ENCODE measurements at regions not wholly inside any gene's neighbourhood (a gene's known extent, or its start where the extent isn't known, plus 50 kb on each side); places are given as distances from the start of the nearest gene placed in this dataset.

DNA sequence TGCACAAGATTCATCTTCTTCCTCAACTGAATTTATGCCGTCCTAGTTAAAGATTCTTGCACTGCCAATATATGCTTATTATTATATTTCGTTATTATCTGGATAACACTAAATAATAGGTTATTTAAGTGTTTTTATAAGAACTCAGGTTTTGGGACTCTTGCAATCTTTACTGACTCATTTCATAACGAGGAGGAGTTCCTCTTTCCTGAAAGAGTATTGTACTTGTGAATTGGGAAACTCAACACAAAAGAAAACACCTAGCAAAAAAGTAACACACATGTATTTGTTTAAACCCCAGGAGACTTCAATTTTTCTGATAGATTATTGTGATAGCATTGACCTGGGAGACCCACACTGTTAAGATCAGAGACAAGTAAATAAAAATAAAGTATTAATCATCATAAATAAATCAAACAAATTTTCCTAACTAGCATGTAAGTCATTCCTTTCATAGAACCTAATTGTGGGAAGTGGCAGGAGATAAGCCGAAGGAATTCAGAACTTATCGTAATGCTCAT, 505.8 kb downstream of the KCNJ2 start:
- dilution Hi-C loops (cut with HindIII; ENCODE audit: low sequenced_read_pairs, unreplicated experiment): no loop called here
- POLR2A ChIA-PET (ENCODE audit: unreplicated experiment): no interaction called here
- no TSS peak for BruUV-seq (replicated peaks)

More for the DNA sequence above, 505.8 kb downstream of the KCNJ2 start:
- intact Hi-C loops (cut with micrococcal nuclease): no loop called here
- CTCF ChIA-PET: no interaction called here
- H3K4me2 ChIP-seq (ENCODE audit: low read depth, low read length): no peak overlapping the region
- H3K9ac ChIP-seq (ENCODE audit: low read depth, low read length): no peak overlapping the region
- H3K27me3 ChIP-seq (ENCODE audit: control insufficient read depth, insufficient read depth, low read length): no peaks in the 10 kb centered on the region; the same call in 1 of the 2 replicates
- no peak overlapping the region for H2BK20ac ChIP-seq (ENCODE audit: low read depth, low read length)
- ATAC-seq (ENCODE audit: low read depth) (no peak), DNase-seq (no peak)
- no peak overlapping the region for H2AFZ ChIP-seq (replicated peaks; ENCODE audit: low read length, poor library complexity)
- H3K27ac ChIP-seq (ENCODE audit: insufficient read depth, low read length): no peak overlapping the region
- no peak overlapping the region for H3K4ac ChIP-seq (ENCODE audit: low read depth, low read length)
- no CpG with 5 or more reads among the region's 5 CpGs for WGBS, 2 experiments (ENCODE audit: extremely low coverage in 2 of 2, insufficient read length in 1 of 2)
- H2AK5ac ChIP-seq (ENCODE audit: low read depth, low read length): no peak overlapping the region
- no peaks in the 10 kb centered on the region for H3K9me1 ChIP-seq (ENCODE audit: insufficient read depth, low read length)
- H2BK120ac ChIP-seq (ENCODE audit: low read depth, low read length): no peak overlapping the region
- H3K9me3 ChIP-seq (ENCODE audit: control insufficient read depth, insufficient read depth, low read length): no peaks in the 10 kb centered on the region
- H2AK9ac ChIP-seq (replicated peaks; ENCODE audit: low read depth, low read length, poor library complexity): no peak overlapping the region
- no peak overlapping the region for H2BK15ac ChIP-seq (ENCODE audit: low read depth, low read length)
- no peak overlapping the region for H4K5ac ChIP-seq (ENCODE audit: low read depth, low read length)
- no peaks in the 10 kb centered on the region; the same call in 1 of the 2 replicates for H3K4me1 ChIP-seq (ENCODE audit: control insufficient read depth, insufficient read depth, low read length)
- H3K14ac ChIP-seq (replicated peaks; ENCODE audit: low read depth, low read length): no peak overlapping the region
- H3K56ac ChIP-seq (ENCODE audit: extremely low read depth, insufficient read depth, low read length): no peak overlapping the region
- in situ Hi-C loops (cut with MboI; ENCODE audit: low sequenced_read_pairs): no loop called here
- H4K8ac ChIP-seq (ENCODE audit: low read depth in 2 of 2, low read length in 2 of 2): no peak overlapping the region
- no peaks in the 10 kb centered on the region for H3K79me1 ChIP-seq (ENCODE audit: low read depth in 1 of 2, low read length in 2 of 2)
- H3K23ac ChIP-seq (ENCODE audit: low read depth, low read length): no peak overlapping the region
- no peaks in the 10 kb centered on the region for H4K20me1 ChIP-seq (ENCODE audit: insufficient read depth, low read length)
- H4K91ac ChIP-seq (ENCODE audit: insufficient read depth, low read depth, low read length): no peak overlapping the region
- H3K4me3 ChIP-seq (ENCODE audit: insufficient read depth, low read depth, low read length): no peak overlapping the region
- H2BK5ac ChIP-seq (ENCODE audit: low read depth, low read length, poor library complexity, severe bottlenecking): no peak overlapping the region
- TF ChIP-seq, protein P1, sequence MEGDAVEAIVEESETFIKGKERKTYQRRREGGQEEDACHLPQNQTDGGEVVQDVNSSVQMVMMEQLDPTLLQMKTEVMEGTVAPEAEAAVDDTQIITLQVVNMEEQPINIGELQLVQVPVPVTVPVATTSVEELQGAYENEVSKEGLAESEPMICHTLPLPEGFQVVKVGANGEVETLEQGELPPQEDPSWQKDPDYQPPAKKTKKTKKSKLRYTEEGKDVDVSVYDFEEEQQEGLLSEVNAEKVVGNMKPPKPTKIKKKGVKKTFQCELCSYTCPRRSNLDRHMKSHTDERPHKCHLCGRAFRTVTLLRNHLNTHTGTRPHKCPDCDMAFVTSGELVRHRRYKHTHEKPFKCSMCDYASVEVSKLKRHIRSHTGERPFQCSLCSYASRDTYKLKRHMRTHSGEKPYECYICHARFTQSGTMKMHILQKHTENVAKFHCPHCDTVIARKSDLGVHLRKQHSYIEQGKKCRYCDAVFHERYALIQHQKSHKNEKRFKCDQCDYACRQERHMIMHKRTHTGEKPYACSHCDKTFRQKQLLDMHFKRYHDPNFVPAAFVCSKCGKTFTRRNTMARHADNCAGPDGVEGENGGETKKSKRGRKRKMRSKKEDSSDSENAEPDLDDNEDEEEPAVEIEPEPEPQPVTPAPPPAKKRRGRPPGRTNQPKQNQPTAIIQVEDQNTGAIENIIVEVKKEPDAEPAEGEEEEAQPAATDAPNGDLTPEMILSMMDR (conservative IDR thresholded peaks at IDR 0.05; ENCODE audit: low read depth, low read length): no peak
- TF ChIP-seq RCOR1 (IDR thresholded peaks at IDR 0.05; ENCODE audit: insufficient replicate concordance, low read length) (no peak), MAFK (IDR thresholded peaks at IDR 0.05; ENCODE audit: low read depth, low read length) (no peak), SMC3 (IDR thresholded peaks at IDR 0.05; ENCODE audit: low read depth, low read length) (no peak), CEBPB (IDR thresholded peaks at IDR 0.05; ENCODE audit: low read depth, low read length) (no peak), BHLHE40 (IDR thresholded peaks at IDR 0.05; ENCODE audit: low read depth, low read length) (no peak), FOS (IDR thresholded peaks at IDR 0.05; ENCODE audit: low read depth, low read length) (no peak), RFX5 (IDR thresholded peaks at IDR 0.05; ENCODE audit: low read depth, low read length) (no peak), MXI1 (IDR thresholded peaks at IDR 0.05; ENCODE audit: borderline replicate concordance, low read depth, low read length) (no peak), CHD1 (IDR thresholded peaks at IDR 0.05; ENCODE audit: low read depth, low read length) (no peak), NFE2L2 (IDR thresholded peaks at IDR 0.05; ENCODE audit: low read depth, low read length) (no peak), POLR2A (IDR thresholded peaks at IDR 0.05; ENCODE audit: low read depth, low read length) (no peak)
- TF ChIP-seq, protein P2, sequence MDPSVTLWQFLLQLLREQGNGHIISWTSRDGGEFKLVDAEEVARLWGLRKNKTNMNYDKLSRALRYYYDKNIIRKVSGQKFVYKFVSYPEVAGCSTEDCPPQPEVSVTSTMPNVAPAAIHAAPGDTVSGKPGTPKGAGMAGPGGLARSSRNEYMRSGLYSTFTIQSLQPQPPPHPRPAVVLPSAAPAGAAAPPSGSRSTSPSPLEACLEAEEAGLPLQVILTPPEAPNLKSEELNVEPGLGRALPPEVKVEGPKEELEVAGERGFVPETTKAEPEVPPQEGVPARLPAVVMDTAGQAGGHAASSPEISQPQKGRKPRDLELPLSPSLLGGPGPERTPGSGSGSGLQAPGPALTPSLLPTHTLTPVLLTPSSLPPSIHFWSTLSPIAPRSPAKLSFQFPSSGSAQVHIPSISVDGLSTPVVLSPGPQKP (IDR thresholded peaks at IDR 0.05; ENCODE audit: borderline replicate concordance, low read depth, low read length): no peak
- TF ChIP-seq, protein P3, sequence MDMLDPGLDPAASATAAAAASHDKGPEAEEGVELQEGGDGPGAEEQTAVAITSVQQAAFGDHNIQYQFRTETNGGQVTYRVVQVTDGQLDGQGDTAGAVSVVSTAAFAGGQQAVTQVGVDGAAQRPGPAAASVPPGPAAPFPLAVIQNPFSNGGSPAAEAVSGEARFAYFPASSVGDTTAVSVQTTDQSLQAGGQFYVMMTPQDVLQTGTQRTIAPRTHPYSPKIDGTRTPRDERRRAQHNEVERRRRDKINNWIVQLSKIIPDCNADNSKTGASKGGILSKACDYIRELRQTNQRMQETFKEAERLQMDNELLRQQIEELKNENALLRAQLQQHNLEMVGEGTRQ (IDR thresholded peaks at IDR 0.05; ENCODE audit: low read depth, low read length): no peak
- no peak overlapping the region for H3K18ac ChIP-seq (ENCODE audit: low read depth, low read length)
- H3K36me3 ChIP-seq (ENCODE audit: control insufficient read depth, insufficient read depth, low read length): no peaks in the 10 kb centered on the region

Measured in IMR-90 (cell line).